Trophoblast cell (in vitro differentiated cells and primary cell): ENCODE measurements at regions not wholly inside any gene's neighbourhood (a gene's known extent, or its start where the extent isn't known, plus 50 kb on each side); places are given as distances from the start of the nearest gene placed in this dataset.

Source experiments
- DNase-seq, 2 donors: peaks; one replicate each; pipeline ENCODE4 v3.0.0-alpha.2; 2016
- H2AFZ ChIP-seq: 2 replicates; pipeline ENCODE4 v1.6.1; 2013; ENCODE audit warnings: low read length, moderate library complexity, mild to moderate bottlenecking; ENCODE audit not compliant: insufficient read depth, poor library complexity
- H2AK5ac ChIP-seq: 2 replicates; pipeline ENCODE4 v1.6.1; 2013; ENCODE audit warnings: mild to moderate bottlenecking, low read length
- H2BK120ac ChIP-seq: 2 replicates; pipeline ENCODE4 v1.6.1; 2013; ENCODE audit warnings: low read length, mild to moderate bottlenecking, moderate library complexity; ENCODE audit not compliant: insufficient read depth, poor library complexity
- H2BK12ac ChIP-seq: 2 replicates; pipeline ENCODE4 v1.6.1; 2013; ENCODE audit warnings: mild to moderate bottlenecking, low read length, moderate library complexity
- H2BK5ac ChIP-seq: 2 replicates; pipeline ENCODE4 v1.6.1; 2013; ENCODE audit warnings: low read length, low read depth, moderate library complexity, mild to moderate bottlenecking; ENCODE audit not compliant: poor library complexity
- H3K14ac ChIP-seq: 2 replicates; pipeline ENCODE4 v1.6.1; 2013; ENCODE audit warnings: mild to moderate bottlenecking, low read length
- H3K18ac ChIP-seq: 2 replicates; pipeline ENCODE4 v1.6.1; 2013; ENCODE audit warnings: mild to moderate bottlenecking, low read length
- H3K23ac ChIP-seq: 2 replicates; pipeline ENCODE4 v1.6.1; 2013; ENCODE audit warnings: low read length
- H3K27ac ChIP-seq: 2 replicates; pipeline ENCODE4 v1.5.1; 2013; ENCODE audit warnings: low read depth, mild to moderate bottlenecking, inconsistent platforms, low read length, moderate library complexity
- H3K27me3 ChIP-seq: 2 replicates; pipeline ENCODE4 v1.6.1; 2013; ENCODE audit warnings: inconsistent platforms, mild to moderate bottlenecking, low read length, moderate library complexity; ENCODE audit not compliant: insufficient read depth
- H3K36me3 ChIP-seq, 2 experiments: 1 replicate in 1 of 2; 2 replicates in 1 of 2; pipeline ENCODE4 v1.6.1; 2013; ENCODE audit warnings: low read length in 2 of 2, mild to moderate bottlenecking in 2 of 2, moderate library complexity in 1 of 2; ENCODE audit not compliant: insufficient read depth in 2 of 2, control insufficient read depth in 1 of 2
- H3K4ac ChIP-seq: 2 replicates; pipeline ENCODE4 v1.6.1; 2013; ENCODE audit warnings: low read depth, mild to moderate bottlenecking, low read length, moderate library complexity
- H3K4me1 ChIP-seq, 2 experiments: 1 replicate in 1 of 2; 2 replicates in 1 of 2; pipeline ENCODE4 v1.6.1; 2013; ENCODE audit warnings: low read length in 2 of 2, mild to moderate bottlenecking in 2 of 2, moderate library complexity in 1 of 2; ENCODE audit not compliant: insufficient read depth in 2 of 2, control insufficient read depth in 1 of 2
- H3K4me2 ChIP-seq: 2 replicates; pipeline ENCODE4 v1.6.1; 2013; ENCODE audit warnings: inconsistent platforms, mild to moderate bottlenecking, low read length, moderate library complexity
- H3K4me3 ChIP-seq: 2 replicates; pipeline ENCODE4 v1.5.1; 2013; ENCODE audit warnings: mild to moderate bottlenecking, low read depth, low read length, inconsistent platforms
- H3K79me1 ChIP-seq: one replicate; pipeline ENCODE4 v1.6.1; 2013; ENCODE audit warnings: low read length
- H3K79me2 ChIP-seq: 2 replicates; pipeline ENCODE4 v1.6.1; 2013; ENCODE audit warnings: low read length, mild to moderate bottlenecking; ENCODE audit not compliant: control insufficient read depth, insufficient read depth, poor library complexity
- H3K9ac ChIP-seq: 2 replicates; pipeline ENCODE4 v1.6.1; 2013; ENCODE audit warnings: mild to moderate bottlenecking, low read length
- H3K9me3 ChIP-seq: 2 replicates; pipeline ENCODE4 v1.6.1; 2013; ENCODE audit warnings: low read depth, mild to moderate bottlenecking, control low read depth, inconsistent platforms, low read length; ENCODE audit not compliant: insufficient read depth
- H4K12ac ChIP-seq: 2 replicates; pipeline ENCODE4 v1.6.1; 2013; ENCODE audit warnings: low read depth, mild to moderate bottlenecking, low read length, moderate library complexity
- H4K8ac ChIP-seq: 2 replicates; pipeline ENCODE4 v1.6.1; 2013; ENCODE audit warnings: low read depth, mild to moderate bottlenecking, low read length, moderate library complexity
- H4K91ac ChIP-seq: one replicate; pipeline ENCODE4 v1.6.1; 2013; ENCODE audit warnings: low read depth, mild to moderate bottlenecking, low read length, moderate library complexity
- WGBS: extraction: QIAGEN DNeasy Blood & Tissue Kit; methylation state at CpG from one replicate; pipeline ENCODE4 v1.1.7; 2013; ENCODE audit warnings: missing lambda C conversion rate; ENCODE audit not compliant: insufficient read length, insufficient coverage; ENCODE audit errors: extremely low coverage; 5-methylcytosine and 5-hydroxymethylcytosine counted together

- Histone ChIP-seq H4K91ac (no peak overlapping the region), H2AK5ac (no peak overlapping the region), H3K79me2 (no peaks in the 10 kb centered on the region), H3K4me1 (no peaks in the 10 kb centered on the region), H4K12ac (no peak overlapping the region), H3K36me3 (no peaks in the 10 kb centered on the region), H3K4me2 (no peak overlapping the region), H3K4me3 (no peak overlapping the region), H3K79me1 (no peaks in the 10 kb centered on the region), H3K9me3 (no peaks in the 10 kb centered on the region), H2BK12ac (no peak overlapping the region), H3K4ac (no peak overlapping the region), H3K14ac (no peak overlapping the region), H4K8ac (no peak overlapping the region), H3K27me3 (no peaks in the 10 kb centered on the region), H2AFZ (no peak overlapping the region), H3K27ac (no peak overlapping the region), H3K18ac (no peak overlapping the region), H3K9ac (no peak overlapping the region), H3K23ac (no peak overlapping the region), H2BK5ac (no peak overlapping the region), H2BK120ac (no peak overlapping the region)
- DNase-seq: no peak
- no CpG with 5 or more reads among the region's 4 CpGs for WGBS
Observed at GRCh38 chr1:218123968-218124367, 161.1 kb upstream of the RRP15 start.

GRCh38 chr1:218135371-218135770, 149.7 kb upstream of the RRP15 start:
- Histone ChIP-seq H3K79me2 (no peaks in the 10 kb centered on the region), H3K4me1 (no peaks in the 10 kb centered on the region), H3K79me1 (no peaks in the 10 kb centered on the region), H3K23ac (no peak overlapping the region), H3K4me2 (no peak overlapping the region), H3K18ac (no peak overlapping the region), H3K14ac (no peak overlapping the region), H2BK12ac (no peak overlapping the region), H4K8ac (no peak overlapping the region), H3K27ac (no peak overlapping the region), H4K12ac (no peak overlapping the region), H3K36me3 (no peaks in the 10 kb centered on the region), H3K4ac (no peak overlapping the region), H2AK5ac (no peak overlapping the region), H3K9me3 (no peaks in the 10 kb centered on the region), H2AFZ (no peak overlapping the region), H2BK5ac (no peak overlapping the region), H3K27me3 (no peaks in the 10 kb centered on the region), H3K4me3 (no peak overlapping the region), H2BK120ac (no peak overlapping the region), H4K91ac (no peak overlapping the region), H3K9ac (no peak overlapping the region)
- DNase-seq: no peak
- WGBS: no CpG with 5 or more reads among the region's 6 CpGs

GRCh38 chr1:218139761-218140160, 145.3 kb upstream of the RRP15 start:
- no peak overlapping the region for H2BK12ac ChIP-seq
- no peak overlapping the region for H2BK5ac ChIP-seq
- H2AFZ ChIP-seq: no peak overlapping the region
- H3K36me3 ChIP-seq: no peaks in the 10 kb centered on the region
- no peaks in the 10 kb centered on the region for H3K79me1 ChIP-seq
- no peak overlapping the region for H3K4ac ChIP-seq
- no peak for DNase-seq
- H2AK5ac ChIP-seq: no peak overlapping the region
- no peak overlapping the region for H3K14ac ChIP-seq
- H3K4me2 ChIP-seq: no peak overlapping the region
- H3K18ac ChIP-seq: no peak overlapping the region
- no peak overlapping the region for H4K91ac ChIP-seq
- no peak overlapping the region for H3K9ac ChIP-seq
- no peak overlapping the region for H4K12ac ChIP-seq
- no peaks in the 10 kb centered on the region for H3K79me2 ChIP-seq
- H3K9me3 ChIP-seq: no peaks in the 10 kb centered on the region
- no CpG with 5 or more reads among the region's 4 CpGs for WGBS
- no peak overlapping the region for H3K4me3 ChIP-seq
- no peaks in the 10 kb centered on the region for H3K4me1 ChIP-seq
- no peak overlapping the region for H2BK120ac ChIP-seq
- H3K23ac ChIP-seq: no peak overlapping the region
- no peak overlapping the region for H3K27ac ChIP-seq
- no peaks in the 10 kb centered on the region for H3K27me3 ChIP-seq
- no peak overlapping the region for H4K8ac ChIP-seq

GRCh38 chr1:218156595-218156994, 128.5 kb upstream of the RRP15 start:
- no peak overlapping the region for H3K4me3 ChIP-seq
- no peak overlapping the region for H2BK120ac ChIP-seq
- H4K91ac ChIP-seq: no peak overlapping the region
- H2BK12ac ChIP-seq: no peak overlapping the region
- H3K4me1 ChIP-seq: no peaks in the 10 kb centered on the region
- H3K27ac ChIP-seq: no peak overlapping the region
- no peaks in the 10 kb centered on the region for H3K27me3 ChIP-seq
- no peaks in the 10 kb centered on the region for H3K36me3 ChIP-seq
- no peaks in the 10 kb centered on the region for H3K9me3 ChIP-seq
- no peak overlapping the region for H4K8ac ChIP-seq
- no peak overlapping the region for H3K4me2 ChIP-seq
- DNase-seq: peak; percentile 6 to 49
- H3K79me2 ChIP-seq: no peaks in the 10 kb centered on the region
- H3K23ac ChIP-seq: no peak overlapping the region
- H3K9ac ChIP-seq: no peak overlapping the region
- no peak overlapping the region for H3K14ac ChIP-seq
- no peaks in the 10 kb centered on the region for H3K79me1 ChIP-seq
- no peak overlapping the region for H2AFZ ChIP-seq
- no CpG with 5 or more reads among the region's 15 CpGs for WGBS
- H4K12ac ChIP-seq: no peak overlapping the region
- H3K18ac ChIP-seq: no peak overlapping the region
- no peak overlapping the region for H3K4ac ChIP-seq
- no peak overlapping the region for H2BK5ac ChIP-seq
- H2AK5ac ChIP-seq: no peak overlapping the region
